ENCODE measurements at regions not wholly inside any gene's neighbourhood (a gene's known extent, or its start where the extent isn't known, plus 50 kb on each side); places are given as distances from the start of the nearest gene placed in this dataset.
A peak's percentile ranks its signal among the peaks of the same experiment; 100 is the strongest.

GRCh38 chr20:56859039-56859800 is 230.1 kb downstream of the TFAP2C start:
- FAIRE-seq (no peak), DNase-seq (ENCODE audit: extremely low spot score, insufficient read length, low read depth) (no peak)

- FAIRE-seq, result no peak
- no peak for DNase-seq (ENCODE audit: extremely low spot score, insufficient read length, low read depth)
Observed at GRCh38 chr20:56859801-56860261, 230.7 kb downstream of the TFAP2C start.

GRCh38 chr20:56860413-56860812 is 231.3 kb downstream of the TFAP2C start:
- FAIRE-seq, result no peak
- no peak for DNase-seq (ENCODE audit: extremely low spot score, insufficient read length, low read depth)

GRCh38 chr20:56861590-56861989 is 232.5 kb downstream of the TFAP2C start:
- FAIRE-seq (no peak), DNase-seq (ENCODE audit: extremely low spot score, insufficient read length, low read depth) (no peak)

GRCh38 chr20:56865055-56865454 is 235.9 kb downstream of the TFAP2C start:
- no peak for FAIRE-seq
- no peak for DNase-seq (ENCODE audit: extremely low spot score, insufficient read length, low read depth)

GRCh38 chr20:56867128-56867527 is 238.0 kb downstream of the TFAP2C start:
- DNase-seq (ENCODE audit: extremely low spot score, insufficient read length, low read depth) (no peak), FAIRE-seq (no peak)

- no peak for FAIRE-seq
- no peak for DNase-seq (ENCODE audit: extremely low spot score, insufficient read length, low read depth)
Observed at GRCh38 chr20:56868746-56869145, 239.6 kb downstream of the TFAP2C start.

- FAIRE-seq, result no peak
- DNase-seq (ENCODE audit: extremely low spot score, insufficient read length, low read depth), result no peak
Observed at GRCh38 chr20:56870271-56870670, 241.2 kb downstream of the TFAP2C start.

- FAIRE-seq, result no peak
- no peak for DNase-seq (ENCODE audit: extremely low spot score, insufficient read length, low read depth)
Observed at GRCh38 chr20:56871691-56872090, 242.6 kb downstream of the TFAP2C start.

GRCh38 chr20:56872620-56873458 is 243.7 kb downstream of the TFAP2C start:
- FAIRE-seq, result no peak
- no peak for DNase-seq (ENCODE audit: extremely low spot score, insufficient read length, low read depth)

GRCh38 chr20:56873836-56874235 is 244.7 kb downstream of the TFAP2C start:
- FAIRE-seq, result no peak

GRCh38 chr20:56875052-56875659 is 246.1 kb downstream of the TFAP2C start:
- no peak for DNase-seq (ENCODE audit: extremely low spot score, insufficient read length, low read depth)
- FAIRE-seq, result no peak

More at GRCh38 chr20:56873836-56874235, 244.7 kb downstream of the TFAP2C start:
- DNase-seq (ENCODE audit: extremely low spot score, insufficient read length, low read depth), result no peak

- FAIRE-seq, result no peak
- no peak for DNase-seq (ENCODE audit: extremely low spot score, insufficient read length, low read depth)
Observed at GRCh38 chr20:56875803-56876202, 246.7 kb downstream of the TFAP2C start.

- DNase-seq (ENCODE audit: extremely low spot score, insufficient read length, low read depth) (no peak), FAIRE-seq (no peak)
Observed at GRCh38 chr20:56885521-56885920, 256.4 kb downstream of the TFAP2C start.

- no peak for FAIRE-seq
- DNase-seq (ENCODE audit: extremely low spot score, insufficient read length, low read depth), result no peak
Observed at GRCh38 chr20:56890011-56890410, 260.9 kb downstream of the TFAP2C start.

GRCh38 chr20:56893226-56893917 is 264.3 kb downstream of the TFAP2C start:
- FAIRE-seq (no peak), DNase-seq (ENCODE audit: extremely low spot score, insufficient read length, low read depth) (peak; percentile 4)

GRCh38 chr20:56896447-56896846 is 267.3 kb downstream of the TFAP2C start:
- no peak for FAIRE-seq

GRCh38 chr20:56897318-56897957 is 268.3 kb downstream of the TFAP2C start:
- FAIRE-seq, result no peak
- DNase-seq (ENCODE audit: extremely low spot score, insufficient read length, low read depth), result no peak

More at GRCh38 chr20:56896447-56896846, 267.3 kb downstream of the TFAP2C start:
- DNase-seq (ENCODE audit: extremely low spot score, insufficient read length, low read depth), result no peak

GRCh38 chr20:56897958-56898349 is 268.8 kb downstream of the TFAP2C start:
- FAIRE-seq, result no peak
- DNase-seq (ENCODE audit: extremely low spot score, insufficient read length, low read depth), result no peak

GRCh38 chr20:56899506-56899905 is 270.4 kb downstream of the TFAP2C start:
- DNase-seq (ENCODE audit: extremely low spot score, insufficient read length, low read depth) (no peak), FAIRE-seq (no peak)
